Erythroblast (primary cell): ENCODE measurements at regions not wholly inside any gene's neighbourhood (a gene's known extent, or its start where the extent isn't known, plus 50 kb on each side); places are given as distances from the start of the nearest gene placed in this dataset.

Experiments used
- DNase-seq, 2 experiments: peaks; one replicate each; lab custom pipeline; 2025; lab: John Stamatoyannopoulos, UW
- GATA1 ChIP-seq: IDR thresholded peaks from 2 replicates; pipeline ENCODE4 v1.6.1; 2011; ENCODE audit warnings: low read depth, mild to moderate bottlenecking, control low read depth, low read length, moderate library complexity
- POLR2A ChIP-seq: IDR thresholded peaks from 2 replicates; pipeline ENCODE4 v1.6.1; 2011; ENCODE audit warnings: mild to moderate bottlenecking, low read length

GRCh38 chr2:16615687-16616615, 49.7 kb downstream of the CYRIA start:
- no peak for DNase-seq
- TF ChIP-seq POLR2A (no peak), GATA1 (no peak)

GRCh38 chr2:16615246-16615645, 50.4 kb downstream of the CYRIA start:
- TF ChIP-seq GATA1 (no peak), POLR2A (no peak)
- DNase-seq = no peak

DNA sequence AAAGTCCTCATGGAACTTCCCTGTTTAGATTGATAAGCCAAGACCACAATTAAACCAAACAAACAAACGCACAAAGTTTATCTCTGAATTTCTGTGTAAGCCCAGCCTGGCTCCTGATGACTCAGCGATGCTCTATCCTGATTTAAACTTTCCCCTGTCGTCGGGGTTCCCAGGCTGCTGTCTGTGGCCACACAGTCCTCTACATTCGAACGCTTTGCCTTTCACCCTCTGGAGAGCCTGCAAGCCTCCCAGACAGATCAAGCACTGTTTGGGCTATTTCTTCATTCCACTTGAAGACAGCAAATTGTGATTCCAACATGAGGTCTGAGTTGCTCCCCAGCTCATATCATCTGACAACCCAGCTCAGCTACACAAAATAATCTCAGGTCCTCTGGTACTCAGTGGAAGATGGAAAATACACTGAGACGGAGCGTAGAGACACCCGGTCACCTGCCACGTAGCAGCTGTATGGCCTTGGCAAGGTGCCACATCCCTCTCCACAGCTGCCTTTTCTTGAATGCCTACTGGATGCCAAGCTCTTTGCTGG, 51.2 kb downstream of the CYRIA start:
- peak; percentile 50 to 51 for DNase-seq
- TF ChIP-seq GATA1 (no peak), POLR2A (no peak)

DNA sequence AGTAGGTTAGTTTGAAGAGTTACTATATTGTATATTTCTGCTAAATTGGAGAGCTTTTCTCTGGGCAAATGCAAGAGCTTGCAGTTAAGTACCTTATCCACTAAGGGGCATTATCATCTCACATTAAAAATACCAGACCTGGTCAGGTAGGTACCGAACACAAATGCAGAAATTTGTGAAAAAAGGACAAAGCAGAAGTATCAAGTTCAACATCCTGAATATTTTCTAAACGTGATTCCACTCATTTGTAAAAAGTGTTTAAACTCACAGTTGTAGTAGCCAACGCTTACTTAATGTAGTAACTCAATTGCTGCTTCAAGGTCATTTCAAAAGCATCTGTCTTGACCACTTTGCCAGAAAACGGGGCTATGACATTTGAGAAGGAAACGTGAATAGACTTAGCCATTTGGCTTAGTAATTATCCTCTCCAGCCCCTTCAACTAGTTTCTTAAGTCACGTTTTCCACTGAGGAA, 52.1 kb downstream of the CYRIA start:
- TF ChIP-seq POLR2A (no peak), GATA1 (no peak)
- DNase-seq = peak; percentile 53 to 62

GRCh38 chr2:16612490-16612889, 53.1 kb downstream of the CYRIA start:
- no peak for DNase-seq
- TF ChIP-seq POLR2A = no peak
- TF ChIP-seq GATA1 = no peak

DNA sequence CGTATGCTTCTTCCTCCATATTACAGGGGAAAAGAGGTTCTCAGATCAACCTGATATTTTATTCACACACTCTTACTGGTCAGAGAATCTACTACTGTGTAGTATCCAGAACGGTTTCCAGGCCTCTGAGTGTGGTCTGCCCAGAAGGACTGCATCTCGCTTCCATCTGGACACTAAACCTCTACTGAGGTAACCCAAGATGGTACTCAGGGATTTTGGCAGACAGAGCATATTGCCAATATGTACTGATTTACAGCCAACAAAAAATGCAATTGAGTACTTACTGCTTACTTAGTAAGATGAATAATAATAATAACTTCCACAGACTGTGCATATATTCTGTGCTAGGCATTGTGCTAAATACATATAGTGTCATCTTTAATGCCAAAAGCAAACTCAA, 55.8 kb downstream of the CYRIA start:
- no peak for TF ChIP-seq POLR2A
- no peak for TF ChIP-seq GATA1
- no peak for DNase-seq

GRCh38 chr2:16608661-16609643, 56.7 kb downstream of the CYRIA start:
- TF ChIP-seq GATA1 (no peak), POLR2A (no peak)
- peak; percentile 77 to 85 for DNase-seq

GRCh38 chr2:16607301-16607700, 58.3 kb downstream of the CYRIA start:
- DNase-seq = no peak
- TF ChIP-seq GATA1 (no peak), POLR2A (no peak)

GRCh38 chr2:16604236-16604635, 61.4 kb downstream of the CYRIA start:
- no peak for DNase-seq
- TF ChIP-seq POLR2A (no peak), GATA1 (no peak)

GRCh38 chr2:16591370-16591933, 74.2 kb downstream of the CYRIA start:
- TF ChIP-seq GATA1 (no peak), POLR2A (no peak)
- no peak for DNase-seq

GRCh38 chr2:16589465-16589864, 76.2 kb downstream of the CYRIA start:
- TF ChIP-seq POLR2A = no peak
- TF ChIP-seq GATA1 = no peak
- no peak for DNase-seq

DNA sequence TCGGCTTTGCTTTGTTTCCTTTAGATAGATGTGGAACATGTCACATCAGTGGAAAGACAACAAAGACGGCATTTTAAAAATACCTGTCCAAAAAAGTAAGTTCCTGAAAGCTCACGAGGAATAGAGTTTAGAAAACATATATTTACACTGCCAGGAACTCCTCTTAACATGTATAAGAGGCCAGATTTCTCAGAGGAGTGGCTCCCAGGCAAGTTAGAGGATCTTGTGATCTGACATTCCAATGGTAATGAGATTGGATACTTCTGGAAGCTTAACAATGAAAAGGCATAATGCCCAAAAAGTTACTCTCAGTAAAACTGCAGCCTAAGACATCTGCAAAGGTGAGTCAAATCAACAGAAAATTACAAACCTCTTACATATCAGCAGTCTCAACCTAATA, 77.1 kb downstream of the CYRIA start:
- no peak for TF ChIP-seq GATA1
- no peak for TF ChIP-seq POLR2A
- no peak for DNase-seq

DNA sequence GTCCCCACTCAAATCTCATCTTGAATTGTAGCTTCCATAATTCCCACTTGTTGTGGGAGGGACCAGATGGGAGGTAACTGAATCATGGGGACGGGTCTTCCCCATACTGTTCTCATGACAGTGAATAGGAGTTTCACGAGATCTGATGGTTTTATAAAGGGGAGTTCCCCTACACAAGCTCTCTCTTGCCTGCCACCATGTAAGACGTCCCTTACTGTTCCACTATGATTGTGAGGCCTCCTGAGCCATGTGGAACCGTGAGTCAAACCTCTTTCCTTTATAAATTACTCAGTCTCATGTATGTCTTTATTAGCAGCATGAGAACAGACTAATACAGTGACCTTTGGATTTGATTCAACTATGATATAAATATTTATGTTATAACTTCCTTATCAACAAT, 78.0 kb downstream of the CYRIA start:
- TF ChIP-seq GATA1 = no peak
- no peak for TF ChIP-seq POLR2A

More for the DNA sequence above, 78.0 kb downstream of the CYRIA start:
- no peak for DNase-seq
